GM12891 (cell line): ENCODE measurements at regions not wholly inside any gene's neighbourhood (a gene's known extent, or its start where the extent isn't known, plus 50 kb on each side); places are given as distances from the start of the nearest gene placed in this dataset.

ENCODE experiments used
- DNase-seq: peaks from one replicate; pipeline ENCODE4 v3.0.0; 2011; ENCODE audit warnings: low spot score; ENCODE audit not compliant: insufficient read length
- FAIRE-seq: peaks from 2 replicates; lab custom pipeline; 2011; peaks lifted over from hg19 to GRCh38; lab: Jason Lieb, UNC
- PAX5 ChIP-seq: IDR thresholded peaks from 2 replicates; pipeline ENCODE4 v1.6.1; 2011; ENCODE audit warnings: low read length, moderate library complexity, mild to moderate bottlenecking; ENCODE audit not compliant: insufficient read depth, severe bottlenecking
- POLR2A ChIP-seq: IDR thresholded peaks from 2 replicates; pipeline ENCODE4 v1.6.1; 2011; ENCODE audit warnings: low read depth, low read length, control low read depth
- POLR2AphosphoS5 ChIP-seq: IDR thresholded peaks from 2 replicates; pipeline ENCODE4 v1.6.1; 2011; ENCODE audit warnings: low read depth, low read length, control low read depth
- POU2F2 ChIP-seq: IDR thresholded peaks from 2 replicates; pipeline ENCODE4 v1.6.1; 2011; ENCODE audit warnings: low read depth, mild to moderate bottlenecking, control low read depth, low read length, moderate library complexity
- SPI1 ChIP-seq: IDR thresholded peaks from 2 replicates; pipeline ENCODE4 v1.6.1; 2011; ENCODE audit warnings: low read depth, low read length, control low read depth
- TAF1 ChIP-seq: IDR thresholded peaks from 2 replicates; pipeline ENCODE4 v1.6.1; 2011; ENCODE audit warnings: low read depth, low read length, control low read depth

DNA sequence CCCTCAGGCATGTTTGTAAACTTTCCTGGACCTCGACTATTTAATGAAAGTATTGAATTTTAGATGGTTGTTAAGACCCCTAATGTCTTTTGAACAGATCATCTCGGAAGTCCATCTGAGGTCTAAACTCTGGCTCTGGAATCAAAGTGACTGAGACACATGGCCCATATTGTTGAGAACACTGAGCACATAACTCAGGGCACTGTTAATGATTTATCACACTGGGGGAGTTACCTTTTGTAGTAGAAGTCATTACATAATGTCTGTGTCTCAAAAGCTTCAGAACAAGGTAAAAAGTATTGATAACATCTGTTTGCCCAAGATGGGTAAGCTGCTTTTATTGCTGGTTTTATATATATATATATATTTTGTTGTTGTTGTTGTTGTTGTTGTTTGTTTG, 103.4 kb upstream of the HS3ST1 start:
- TF ChIP-seq POLR2AphosphoS5 (no peak), SPI1 (no peak)
- FAIRE-seq (no peak), DNase-seq (no peak)

DNA sequence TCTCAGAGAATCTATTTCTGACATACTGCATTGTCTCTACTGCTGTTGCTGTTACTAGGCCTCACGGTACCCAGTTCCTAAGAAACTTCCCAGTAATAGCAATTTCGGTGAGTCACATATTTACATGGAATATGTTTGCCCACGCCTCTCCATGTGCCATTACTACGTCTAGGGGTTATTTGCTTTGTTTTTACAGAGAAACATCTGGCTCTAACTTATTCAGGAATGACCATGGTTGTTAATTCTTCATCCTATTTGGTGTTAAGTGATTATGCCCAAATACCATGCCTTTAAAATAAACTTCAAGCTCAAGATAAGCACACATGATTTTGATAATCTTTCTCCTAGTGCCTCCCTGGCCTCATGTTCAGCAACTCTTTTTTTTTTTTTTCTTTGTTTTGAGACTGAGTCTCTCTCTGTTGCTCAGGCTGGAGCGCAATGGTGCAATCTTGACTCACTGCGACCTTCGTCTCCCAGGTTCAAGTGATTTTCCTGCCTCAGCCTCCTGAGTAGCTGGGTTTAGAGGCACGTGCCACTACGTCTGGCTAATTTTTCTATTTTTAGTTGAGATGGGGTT, 101.0 kb upstream of the HS3ST1 start:
- TF ChIP-seq SPI1, result no peak
- no peak for TF ChIP-seq POLR2A
- TF ChIP-seq POU2F2, result no peak
- no peak for TF ChIP-seq POLR2AphosphoS5
- no peak for TF ChIP-seq TAF1
- TF ChIP-seq PAX5, result no peak
- FAIRE-seq, result no peak
- no peak for DNase-seq

DNA sequence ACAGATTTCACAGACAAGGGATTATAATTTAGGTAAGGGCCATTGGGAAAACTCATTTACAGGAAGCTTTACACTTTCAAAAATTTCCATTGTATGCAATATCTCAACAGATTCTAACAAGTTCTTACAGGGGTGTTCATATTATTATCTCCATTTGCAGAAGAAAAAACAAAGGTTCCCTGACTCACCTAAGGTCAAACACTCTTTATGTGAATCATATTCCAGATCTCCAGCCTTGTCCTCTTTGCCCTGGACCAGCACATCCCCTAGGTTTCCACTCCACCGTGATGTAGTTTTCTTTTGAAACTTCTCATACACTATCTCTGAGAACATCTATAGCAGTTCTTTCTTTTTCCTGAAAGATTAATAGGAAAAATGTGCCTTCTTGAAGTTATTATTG, 96.4 kb upstream of the HS3ST1 start:
- no peak for FAIRE-seq
- no peak for TF ChIP-seq POU2F2
- TF ChIP-seq POLR2AphosphoS5, result no peak
- TF ChIP-seq PAX5, result no peak
- TF ChIP-seq SPI1, result no peak
- TF ChIP-seq POLR2A, result no peak
- TF ChIP-seq TAF1, result no peak
- DNase-seq, result no peak

DNA sequence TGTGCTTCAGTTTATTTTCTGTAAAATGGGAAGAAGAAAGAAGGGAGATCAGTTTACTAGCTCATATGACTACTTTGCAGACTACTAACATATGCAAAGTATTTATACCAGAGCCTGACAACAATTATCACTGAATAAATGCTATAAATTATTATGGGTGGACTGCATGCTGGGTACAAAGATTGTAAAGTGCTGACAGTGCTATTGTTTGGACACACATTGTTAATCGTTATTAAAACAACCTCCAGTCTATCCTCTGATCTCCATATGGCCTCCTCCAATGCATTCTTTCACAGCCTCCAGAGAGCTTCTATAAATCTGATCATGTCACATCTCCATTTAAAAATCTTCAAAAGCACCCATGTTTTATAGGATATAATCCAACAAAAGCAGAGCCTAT, 90.1 kb upstream of the HS3ST1 start:
- TF ChIP-seq TAF1 (no peak), PAX5 (no peak), POU2F2 (no peak), POLR2A (no peak), SPI1 (no peak), POLR2AphosphoS5 (no peak)
- FAIRE-seq, result no peak

DNA sequence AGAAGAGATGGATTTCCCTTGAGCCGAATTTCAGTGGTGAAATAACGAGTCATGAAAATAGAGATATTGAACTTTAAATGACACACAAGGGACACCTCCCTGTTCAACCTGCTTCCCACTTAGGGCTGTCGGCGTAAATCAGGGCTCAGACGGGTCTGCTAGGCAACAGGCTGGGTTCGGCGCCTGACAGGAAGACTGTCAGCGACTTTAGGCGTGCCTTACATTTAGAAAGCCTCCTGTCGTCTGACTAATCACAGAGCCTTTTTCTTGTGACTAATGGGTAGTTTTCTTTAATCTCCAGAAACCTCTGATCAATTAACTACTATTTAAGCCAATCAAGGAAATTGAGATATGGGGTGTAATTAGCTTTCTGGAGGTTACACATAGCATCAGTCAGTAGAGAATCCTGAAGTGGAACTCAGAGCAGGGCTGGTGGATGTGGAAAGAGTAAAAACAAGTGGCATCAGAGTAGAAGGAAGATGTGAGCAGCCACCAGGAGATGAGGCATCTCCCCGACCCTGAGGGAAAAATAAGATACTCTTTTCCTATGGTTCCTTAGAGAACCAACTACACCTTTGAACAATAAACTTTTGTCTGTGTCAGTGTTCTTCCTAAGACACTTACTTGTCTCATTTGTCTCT, 86.2 kb upstream of the HS3ST1 start:
- no peak for TF ChIP-seq POU2F2
- TF ChIP-seq PAX5, result no peak
- no peak for TF ChIP-seq POLR2AphosphoS5
- no peak for TF ChIP-seq POLR2A
- TF ChIP-seq TAF1, result no peak
- TF ChIP-seq SPI1, result no peak
- DNase-seq, result no peak
- FAIRE-seq, result no peak

More for the DNA sequence above, 90.1 kb upstream of the HS3ST1 start:
- no peak for DNase-seq

DNA sequence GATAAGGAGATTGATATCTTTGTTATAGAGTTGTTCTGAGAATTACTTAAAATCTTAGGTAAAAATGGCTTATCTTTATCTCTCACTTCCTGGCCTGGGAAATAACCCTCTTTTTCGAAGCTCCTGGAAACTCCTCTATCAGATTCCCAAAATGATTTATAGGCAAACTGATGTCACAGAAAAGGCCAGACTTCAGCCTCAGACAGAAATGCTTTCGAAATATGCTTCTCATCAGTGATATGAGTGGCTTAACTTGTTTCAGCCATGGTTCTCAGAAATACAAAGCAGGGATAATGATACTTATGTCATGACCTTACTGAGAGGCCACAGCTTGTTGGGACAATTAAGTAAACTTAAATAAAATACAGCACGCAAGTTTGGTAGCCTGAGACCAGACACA, 85.3 kb upstream of the HS3ST1 start:
- FAIRE-seq, result no peak
- no peak for DNase-seq
- TF ChIP-seq PAX5, result no peak
- no peak for TF ChIP-seq SPI1
- no peak for TF ChIP-seq POU2F2
- no peak for TF ChIP-seq POLR2A
- no peak for TF ChIP-seq TAF1
- TF ChIP-seq POLR2AphosphoS5, result no peak

DNA sequence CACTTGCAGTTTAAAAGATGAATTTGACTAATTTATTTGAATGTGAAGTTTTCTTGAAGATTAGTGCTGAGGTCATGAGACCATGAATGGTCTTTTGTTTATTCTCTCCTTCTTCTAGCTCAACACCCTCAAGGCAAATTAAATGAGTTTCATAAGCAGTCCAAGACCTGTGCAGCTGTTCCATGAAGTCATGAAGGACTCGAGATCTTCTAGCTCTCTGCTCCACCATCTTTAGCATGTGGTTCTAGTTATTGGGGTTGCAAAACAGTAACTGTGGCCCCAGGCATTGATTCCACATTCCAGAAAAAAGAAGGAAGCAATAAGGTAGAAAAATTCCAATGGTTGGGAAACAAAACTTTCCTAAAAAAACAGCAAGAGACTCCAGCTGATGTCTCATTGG, 84.2 kb upstream of the HS3ST1 start:
- TF ChIP-seq PAX5, result no peak
- no peak for TF ChIP-seq POLR2A
- no peak for TF ChIP-seq POLR2AphosphoS5
- no peak for TF ChIP-seq SPI1
- no peak for TF ChIP-seq TAF1
- TF ChIP-seq POU2F2, result no peak
- no peak for FAIRE-seq
- no peak for DNase-seq

DNA sequence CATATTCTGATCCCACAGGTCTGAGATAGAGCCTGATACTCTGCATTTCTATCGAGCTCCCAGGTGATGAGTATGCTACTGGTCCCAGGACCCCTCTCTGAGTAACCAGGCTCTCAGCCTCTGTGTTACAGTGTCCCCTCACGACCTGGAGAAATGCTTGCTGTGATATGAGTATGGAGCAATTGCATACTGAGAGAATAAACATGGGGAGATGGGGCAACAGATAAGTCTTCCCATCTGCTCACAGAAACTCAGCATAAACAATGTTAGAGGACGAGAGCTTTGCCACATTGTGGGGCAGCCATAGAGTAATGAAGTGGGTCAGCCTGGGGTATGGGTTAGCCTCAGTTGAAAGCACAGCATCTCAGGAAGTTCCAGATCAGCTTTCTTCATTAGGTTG, 82.6 kb upstream of the HS3ST1 start:
- DNase-seq, result no peak
- TF ChIP-seq SPI1 (no peak), POLR2AphosphoS5 (no peak), POLR2A (no peak), PAX5 (no peak), TAF1 (no peak), POU2F2 (no peak)
- no peak for FAIRE-seq

DNA sequence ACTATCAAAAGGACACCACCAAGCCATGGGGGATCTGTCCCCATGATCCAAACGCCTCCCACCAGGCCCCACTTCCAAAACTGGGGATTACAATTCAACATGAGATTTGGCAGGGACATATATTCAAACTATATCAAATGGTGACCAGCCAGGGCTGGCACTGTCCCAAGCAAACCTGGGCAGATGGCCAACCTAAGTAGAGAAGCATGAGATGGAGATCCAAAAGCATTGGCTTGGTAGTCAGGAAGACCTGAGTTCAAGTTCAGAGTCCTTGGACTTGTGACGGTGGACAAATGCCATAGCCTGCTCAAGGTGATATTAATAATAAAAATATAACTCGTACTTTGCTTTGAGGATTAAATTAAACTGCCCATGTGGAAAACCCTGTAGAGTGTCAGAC, 79.2 kb upstream of the HS3ST1 start:
- DNase-seq, result no peak

DNA sequence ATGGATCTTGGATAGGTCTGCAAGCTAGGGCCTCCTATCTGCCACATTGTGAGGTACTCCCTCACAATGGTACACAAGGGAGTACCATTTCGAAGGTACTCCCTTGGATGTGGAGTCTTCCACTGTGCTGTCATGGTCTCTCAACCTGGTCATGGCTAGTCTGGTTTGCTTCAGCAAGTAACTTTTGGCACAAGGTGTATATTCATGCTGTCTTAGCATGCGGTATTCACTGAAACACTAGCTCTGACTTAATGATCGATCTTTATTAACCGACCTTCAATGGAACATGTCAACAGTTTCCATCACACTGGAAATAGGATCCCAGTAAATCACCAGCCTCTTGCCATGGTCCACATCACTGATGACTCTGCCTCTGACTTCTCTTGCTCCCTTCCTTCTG, 77.5 kb upstream of the HS3ST1 start:
- TF ChIP-seq TAF1 (no peak), PAX5 (no peak), POU2F2 (no peak), POLR2A (no peak), SPI1 (no peak), POLR2AphosphoS5 (no peak)
- no peak for DNase-seq
- no peak for FAIRE-seq

More for the DNA sequence above, 79.2 kb upstream of the HS3ST1 start:
- TF ChIP-seq POLR2AphosphoS5 (no peak), TAF1 (no peak), PAX5 (no peak), SPI1 (no peak), POLR2A (no peak), POU2F2 (no peak)
- no peak for FAIRE-seq
